ENCODE measurements at regions not wholly inside any gene's neighbourhood (a gene's known extent, or its start where the extent isn't known, plus 50 kb on each side); places are given as distances from the start of the nearest gene placed in this dataset.

DNA sequence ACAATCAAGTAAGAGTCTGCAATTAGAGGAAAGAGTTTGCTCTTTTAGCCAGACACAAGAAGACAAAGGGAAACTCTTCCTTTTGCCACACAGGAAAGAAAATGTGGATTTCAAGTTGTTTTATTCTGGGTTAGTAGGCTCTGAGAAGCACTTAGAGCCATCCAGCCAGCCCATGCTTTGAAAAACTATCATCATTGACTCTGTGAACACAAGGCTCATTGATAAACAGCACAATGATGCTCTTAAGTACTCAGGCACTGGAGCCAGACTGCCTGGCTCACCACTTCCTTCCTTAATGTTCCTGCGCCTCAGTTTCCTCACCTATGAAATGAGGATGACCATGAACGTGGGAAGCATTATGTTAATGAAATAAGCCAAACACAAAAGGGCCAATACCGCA lies 150.2 kb upstream of the EEA1 start:
- no peaks in the 10 kb centered on the region for H3K4me1 ChIP-seq (ENCODE audit: control insufficient read depth in 1 of 2, insufficient read depth in 2 of 2, low read length in 2 of 2)
- ChIA-PET CTCF (no interaction called here), RAD21 (ENCODE audit: low non-redundant PET in 1 of 2, low total read pairs in 2 of 2, uncharacterized antibody in 2 of 2, unreplicated experiment in 2 of 2) (no interaction called here), POLR2A (no interaction called here)
- no peak overlapping the region for H3K4me3 ChIP-seq (replicated peaks in 1 of 2; ENCODE audit: low read depth in 1 of 2, low read length in 2 of 2)
- no peaks in the 10 kb centered on the region for H3K27me3 ChIP-seq (ENCODE audit: insufficient read depth, low read length)
- no peak overlapping the region for H2AFZ ChIP-seq (ENCODE audit: low read depth, low read length, poor library complexity, severe bottlenecking)
- BruUV-seq (replicated peaks) = no TSS peak
- no peak overlapping the region for H3K4me2 ChIP-seq (ENCODE audit: low read length)
- no peak overlapping the region for H3K9ac ChIP-seq (ENCODE audit: low read length)
- no peaks in the 10 kb centered on the region for H4K20me1 ChIP-seq (ENCODE audit: insufficient read depth)
- TF ChIP-seq, protein P1, sequence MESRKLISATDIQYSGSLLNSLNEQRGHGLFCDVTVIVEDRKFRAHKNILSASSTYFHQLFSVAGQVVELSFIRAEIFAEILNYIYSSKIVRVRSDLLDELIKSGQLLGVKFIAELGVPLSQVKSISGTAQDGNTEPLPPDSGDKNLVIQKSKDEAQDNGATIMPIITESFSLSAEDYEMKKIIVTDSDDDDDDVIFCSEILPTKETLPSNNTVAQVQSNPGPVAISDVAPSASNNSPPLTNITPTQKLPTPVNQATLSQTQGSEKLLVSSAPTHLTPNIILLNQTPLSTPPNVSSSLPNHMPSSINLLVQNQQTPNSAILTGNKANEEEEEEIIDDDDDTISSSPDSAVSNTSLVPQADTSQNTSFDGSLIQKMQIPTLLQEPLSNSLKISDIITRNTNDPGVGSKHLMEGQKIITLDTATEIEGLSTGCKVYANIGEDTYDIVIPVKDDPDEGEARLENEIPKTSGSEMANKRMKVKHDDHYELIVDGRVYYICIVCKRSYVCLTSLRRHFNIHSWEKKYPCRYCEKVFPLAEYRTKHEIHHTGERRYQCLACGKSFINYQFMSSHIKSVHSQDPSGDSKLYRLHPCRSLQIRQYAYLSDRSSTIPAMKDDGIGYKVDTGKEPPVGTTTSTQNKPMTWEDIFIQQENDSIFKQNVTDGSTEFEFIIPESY (IDR thresholded peaks at IDR 0.05; ENCODE audit: extremely low read depth, insufficient replicate concordance, low read length) = no peak
- TF ChIP-seq ZFX (IDR thresholded peaks at IDR 0.05) (no peak), FOSL1 (IDR thresholded peaks at IDR 0.05; ENCODE audit: low read depth) (no peak), TCF7L2 (IDR thresholded peaks at IDR 0.05; ENCODE audit: borderline replicate concordance, extremely low read depth, insufficient read depth, insufficient read length) (no peak), ZNF274 (IDR thresholded peaks at IDR 0.05; ENCODE audit: low read depth, low read length) (no peak), EZH2 (IDR thresholded peaks at IDR 0.05) (no peak), CBX3 (IDR thresholded peaks at IDR 0.05; ENCODE audit: low read depth) (no peak), SP1 (IDR thresholded peaks at IDR 0.05; ENCODE audit: low read depth) (no peak), POLR2A (IDR thresholded peaks at IDR 0.05; ENCODE audit: borderline replicate concordance, extremely low read depth, insufficient read depth, insufficient read length) (no peak), RAD21 (IDR thresholded peaks at IDR 0.05; ENCODE audit: low read depth) (no peak), ELF1 (IDR thresholded peaks at IDR 0.05; ENCODE audit: borderline replicate concordance, low read depth) (no peak), JUND (IDR thresholded peaks at IDR 0.05) (no peak), POLR2AphosphoS5 (IDR thresholded peaks at IDR 0.05; ENCODE audit: low read depth, low read length) (no peak), SRF (IDR thresholded peaks at IDR 0.05; ENCODE audit: low read depth) (no peak), CEBPB (IDR thresholded peaks at IDR 0.05; ENCODE audit: low read depth) (no peak)
- TF ChIP-seq, protein P2, sequence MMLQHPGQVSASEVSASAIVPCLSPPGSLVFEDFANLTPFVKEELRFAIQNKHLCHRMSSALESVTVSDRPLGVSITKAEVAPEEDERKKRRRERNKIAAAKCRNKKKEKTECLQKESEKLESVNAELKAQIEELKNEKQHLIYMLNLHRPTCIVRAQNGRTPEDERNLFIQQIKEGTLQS (IDR thresholded peaks at IDR 0.05) = no peak
- TF ChIP-seq, protein P3, sequence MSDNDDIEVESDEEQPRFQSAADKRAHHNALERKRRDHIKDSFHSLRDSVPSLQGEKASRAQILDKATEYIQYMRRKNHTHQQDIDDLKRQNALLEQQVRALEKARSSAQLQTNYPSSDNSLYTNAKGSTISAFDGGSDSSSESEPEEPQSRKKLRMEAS (IDR thresholded peaks at IDR 0.05) = no peak
- TF ChIP-seq, protein P4, sequence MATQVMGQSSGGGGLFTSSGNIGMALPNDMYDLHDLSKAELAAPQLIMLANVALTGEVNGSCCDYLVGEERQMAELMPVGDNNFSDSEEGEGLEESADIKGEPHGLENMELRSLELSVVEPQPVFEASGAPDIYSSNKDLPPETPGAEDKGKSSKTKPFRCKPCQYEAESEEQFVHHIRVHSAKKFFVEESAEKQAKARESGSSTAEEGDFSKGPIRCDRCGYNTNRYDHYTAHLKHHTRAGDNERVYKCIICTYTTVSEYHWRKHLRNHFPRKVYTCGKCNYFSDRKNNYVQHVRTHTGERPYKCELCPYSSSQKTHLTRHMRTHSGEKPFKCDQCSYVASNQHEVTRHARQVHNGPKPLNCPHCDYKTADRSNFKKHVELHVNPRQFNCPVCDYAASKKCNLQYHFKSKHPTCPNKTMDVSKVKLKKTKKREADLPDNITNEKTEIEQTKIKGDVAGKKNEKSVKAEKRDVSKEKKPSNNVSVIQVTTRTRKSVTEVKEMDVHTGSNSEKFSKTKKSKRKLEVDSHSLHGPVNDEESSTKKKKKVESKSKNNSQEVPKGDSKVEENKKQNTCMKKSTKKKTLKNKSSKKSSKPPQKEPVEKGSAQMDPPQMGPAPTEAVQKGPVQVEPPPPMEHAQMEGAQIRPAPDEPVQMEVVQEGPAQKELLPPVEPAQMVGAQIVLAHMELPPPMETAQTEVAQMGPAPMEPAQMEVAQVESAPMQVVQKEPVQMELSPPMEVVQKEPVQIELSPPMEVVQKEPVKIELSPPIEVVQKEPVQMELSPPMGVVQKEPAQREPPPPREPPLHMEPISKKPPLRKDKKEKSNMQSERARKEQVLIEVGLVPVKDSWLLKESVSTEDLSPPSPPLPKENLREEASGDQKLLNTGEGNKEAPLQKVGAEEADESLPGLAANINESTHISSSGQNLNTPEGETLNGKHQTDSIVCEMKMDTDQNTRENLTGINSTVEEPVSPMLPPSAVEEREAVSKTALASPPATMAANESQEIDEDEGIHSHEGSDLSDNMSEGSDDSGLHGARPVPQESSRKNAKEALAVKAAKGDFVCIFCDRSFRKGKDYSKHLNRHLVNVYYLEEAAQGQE (IDR thresholded peaks at IDR 0.05; ENCODE audit: low read depth) = no peak
- TF ChIP-seq, protein P5, sequence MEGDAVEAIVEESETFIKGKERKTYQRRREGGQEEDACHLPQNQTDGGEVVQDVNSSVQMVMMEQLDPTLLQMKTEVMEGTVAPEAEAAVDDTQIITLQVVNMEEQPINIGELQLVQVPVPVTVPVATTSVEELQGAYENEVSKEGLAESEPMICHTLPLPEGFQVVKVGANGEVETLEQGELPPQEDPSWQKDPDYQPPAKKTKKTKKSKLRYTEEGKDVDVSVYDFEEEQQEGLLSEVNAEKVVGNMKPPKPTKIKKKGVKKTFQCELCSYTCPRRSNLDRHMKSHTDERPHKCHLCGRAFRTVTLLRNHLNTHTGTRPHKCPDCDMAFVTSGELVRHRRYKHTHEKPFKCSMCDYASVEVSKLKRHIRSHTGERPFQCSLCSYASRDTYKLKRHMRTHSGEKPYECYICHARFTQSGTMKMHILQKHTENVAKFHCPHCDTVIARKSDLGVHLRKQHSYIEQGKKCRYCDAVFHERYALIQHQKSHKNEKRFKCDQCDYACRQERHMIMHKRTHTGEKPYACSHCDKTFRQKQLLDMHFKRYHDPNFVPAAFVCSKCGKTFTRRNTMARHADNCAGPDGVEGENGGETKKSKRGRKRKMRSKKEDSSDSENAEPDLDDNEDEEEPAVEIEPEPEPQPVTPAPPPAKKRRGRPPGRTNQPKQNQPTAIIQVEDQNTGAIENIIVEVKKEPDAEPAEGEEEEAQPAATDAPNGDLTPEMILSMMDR (IDR thresholded peaks at IDR 0.05 in 2 of 3, conservative IDR thresholded peaks at IDR 0.05 in 1 of 3; ENCODE audit: borderline replicate concordance in 1 of 3, insufficient read depth in 1 of 3, low read depth in 2 of 3, low read length in 2 of 3) = no peak
- no peaks in the 10 kb centered on the region for H3K79me2 ChIP-seq (ENCODE audit: insufficient read depth, low read length)
- DNase-seq (ENCODE audit: low read depth, low spot score) (no peak), ATAC-seq (no peak)
- intact Hi-C loops (cut with micrococcal nuclease) = no loop called here
- no peak overlapping the region for H3K27ac ChIP-seq (ENCODE audit: low read depth, low read length)
- H3K9me2 ChIP-seq (ENCODE audit: insufficient read depth) = no peaks in the 10 kb centered on the region
- H3K36me3 ChIP-seq (ENCODE audit: control insufficient read depth in 1 of 2, insufficient read depth in 2 of 2, low read length in 2 of 2) = no peaks in the 10 kb centered on the region
- no peaks in the 10 kb centered on the region for H3K9me3 ChIP-seq (ENCODE audit: control insufficient read depth in 1 of 2, insufficient read depth in 1 of 2, low read depth in 1 of 2, low read length in 2 of 2)
